OCI-LY7 (cell line): ENCODE measurements at regions not wholly inside any gene's neighbourhood (a gene's known extent, or its start where the extent isn't known, plus 50 kb on each side); places are given as distances from the start of the nearest gene placed in this dataset.
"Not testable (repeated sequence)": the region's sequence is repeated elsewhere in the genome, so short reads cannot be mapped to it uniquely, and the experiment has no call there.

Experiments
- EZH2phosphoT487 ChIP-seq: fragments of 200-600 bp; sonication (generic); IDR thresholded peaks from 2 replicates; pipeline ENCODE4 v1.6.1; 2018; ENCODE audit warnings: low read depth, borderline replicate concordance, mild to moderate bottlenecking, mixed run types, antibody characterized with exemption, low read length, moderate library complexity, mixed read lengths
- TF ChIP-seq, protein P1 (sequence below): fragments of 200-600 bp; sonication (generic); conservative IDR thresholded peaks from 2 replicates; pipeline ENCODE4 v1.5.1; 2014; ENCODE audit warnings: mild to moderate bottlenecking, antibody characterized with exemption, low read length, moderate library complexity, mixed read lengths

DNA sequence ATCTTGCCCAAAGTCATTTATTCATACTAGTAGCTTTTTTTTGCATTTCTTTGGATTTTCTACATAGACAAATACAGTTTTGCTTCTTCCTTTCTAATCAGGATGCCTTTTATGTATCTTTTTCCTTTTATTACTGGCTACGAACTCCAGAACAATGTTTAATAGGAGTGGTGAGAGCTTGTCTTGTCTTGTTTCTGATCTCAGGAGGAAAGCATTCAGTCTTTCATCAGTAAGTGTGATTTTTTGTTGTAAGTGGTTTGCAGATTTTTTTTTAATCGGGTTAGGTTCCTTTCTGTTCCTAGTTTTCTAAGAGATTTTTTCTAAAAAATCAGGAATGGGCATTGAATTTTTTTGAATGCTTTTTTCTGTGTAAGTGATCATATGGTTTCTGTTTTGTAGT, 86.8 kb downstream of the PROP1 start:
- TF ChIP-seq EZH2phosphoT487: not testable (repeated sequence)
- TF ChIP-seq, protein P1, sequence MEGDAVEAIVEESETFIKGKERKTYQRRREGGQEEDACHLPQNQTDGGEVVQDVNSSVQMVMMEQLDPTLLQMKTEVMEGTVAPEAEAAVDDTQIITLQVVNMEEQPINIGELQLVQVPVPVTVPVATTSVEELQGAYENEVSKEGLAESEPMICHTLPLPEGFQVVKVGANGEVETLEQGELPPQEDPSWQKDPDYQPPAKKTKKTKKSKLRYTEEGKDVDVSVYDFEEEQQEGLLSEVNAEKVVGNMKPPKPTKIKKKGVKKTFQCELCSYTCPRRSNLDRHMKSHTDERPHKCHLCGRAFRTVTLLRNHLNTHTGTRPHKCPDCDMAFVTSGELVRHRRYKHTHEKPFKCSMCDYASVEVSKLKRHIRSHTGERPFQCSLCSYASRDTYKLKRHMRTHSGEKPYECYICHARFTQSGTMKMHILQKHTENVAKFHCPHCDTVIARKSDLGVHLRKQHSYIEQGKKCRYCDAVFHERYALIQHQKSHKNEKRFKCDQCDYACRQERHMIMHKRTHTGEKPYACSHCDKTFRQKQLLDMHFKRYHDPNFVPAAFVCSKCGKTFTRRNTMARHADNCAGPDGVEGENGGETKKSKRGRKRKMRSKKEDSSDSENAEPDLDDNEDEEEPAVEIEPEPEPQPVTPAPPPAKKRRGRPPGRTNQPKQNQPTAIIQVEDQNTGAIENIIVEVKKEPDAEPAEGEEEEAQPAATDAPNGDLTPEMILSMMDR: not testable (repeated sequence)
